Ramos (cell line): ENCODE measurements at regions not wholly inside any gene's neighbourhood (a gene's known extent, or its start where the extent isn't known, plus 50 kb on each side); places are given as distances from the start of the nearest gene placed in this dataset.
"Not testable (repeated sequence)": the region's sequence is repeated elsewhere in the genome, so short reads cannot be mapped to it uniquely, and the experiment has no call there.

Source experiments
- in situ Hi-C: fragments of 300-500 bp; cut with MboI; formaldehyde crosslinking; loops from one replicate; pipeline ENCODE4 v1.14.3; 2022; ENCODE audit warnings: low sequenced_read_pairs; ENCODE audit not compliant: unreplicated experiment

DNA sequence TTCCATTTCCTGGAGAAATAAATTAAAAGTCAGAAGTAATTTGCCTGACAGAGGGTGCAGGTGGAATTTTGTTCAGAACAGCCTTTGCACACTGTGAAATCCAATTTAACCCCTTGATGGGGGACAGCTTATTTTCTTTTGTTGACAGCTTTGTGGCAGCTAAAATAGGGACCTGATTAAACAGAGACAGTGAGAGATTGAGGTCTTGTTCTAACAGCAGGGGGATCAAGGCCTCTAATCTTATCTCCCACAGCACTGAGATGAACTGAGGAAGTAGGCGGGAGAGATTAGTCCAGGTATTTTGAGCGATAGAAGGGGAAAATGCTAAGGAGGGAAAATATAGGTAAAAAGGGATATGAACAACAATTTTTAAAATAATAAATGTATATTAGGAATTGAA lies 1491.4 kb upstream of the GOT2 start:
- in situ Hi-C loops, result no loop called here

DNA sequence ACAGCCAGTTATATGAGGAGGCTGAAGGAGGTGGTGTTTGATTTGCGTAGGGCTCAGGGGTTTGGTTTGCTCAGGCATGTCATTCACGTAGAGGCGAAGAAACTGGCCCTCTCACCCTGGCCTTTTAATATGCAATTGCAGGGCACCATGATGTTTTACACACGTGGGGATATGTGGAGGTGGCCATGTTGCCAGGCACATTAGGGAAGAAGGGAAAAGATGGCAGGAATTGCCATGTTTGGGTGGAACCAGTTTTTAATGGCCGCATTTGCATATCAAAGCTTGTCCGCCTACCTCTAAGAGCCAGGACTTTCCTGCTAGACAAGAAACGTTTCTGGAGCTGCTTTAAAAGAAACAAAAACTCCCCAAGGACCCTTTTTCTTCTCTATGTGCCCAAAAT lies 1483.7 kb upstream of the GOT2 start:
- in situ Hi-C loops, result no loop called here

DNA sequence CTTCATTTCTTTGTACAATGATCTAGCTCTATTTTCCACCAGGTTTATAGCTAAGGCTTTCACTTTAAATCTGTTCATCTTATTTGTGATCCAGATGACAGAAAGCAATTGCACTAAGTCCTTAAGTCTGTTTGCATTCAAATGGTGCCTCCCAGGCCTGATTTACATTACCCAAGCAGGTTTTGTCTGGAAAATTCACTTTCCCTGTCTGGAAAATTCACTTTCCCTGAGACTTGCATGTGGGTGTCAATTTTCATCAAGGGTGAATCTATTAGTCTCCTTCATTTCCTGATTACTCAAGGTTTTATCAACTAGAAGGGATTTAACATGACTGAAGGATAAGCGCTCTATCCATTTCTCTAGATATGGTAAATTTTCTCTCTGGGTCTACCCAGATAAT lies 1480.2 kb upstream of the GOT2 start:
- in situ Hi-C loops, result no loop called here

DNA sequence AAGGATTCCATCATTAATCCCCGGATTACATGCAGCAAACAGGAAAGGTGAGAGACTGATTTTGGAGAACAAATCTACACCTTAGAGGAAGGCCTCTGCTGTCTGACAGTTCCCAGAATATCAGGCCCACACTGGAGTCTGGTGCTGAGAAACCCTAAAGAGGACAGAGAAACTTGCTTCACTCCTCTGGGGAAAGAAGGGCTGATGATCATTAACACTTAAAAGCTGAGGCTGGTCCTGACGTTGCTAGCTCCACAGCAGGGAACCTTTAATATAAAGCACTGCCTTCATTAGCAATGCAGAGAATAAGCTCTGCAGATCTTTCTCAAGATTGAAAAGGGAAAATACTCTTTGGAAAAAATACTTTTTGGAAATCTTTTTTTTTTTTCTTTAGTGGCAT lies 1472.4 kb upstream of the GOT2 start:
- in situ Hi-C loops, result no loop called here

DNA sequence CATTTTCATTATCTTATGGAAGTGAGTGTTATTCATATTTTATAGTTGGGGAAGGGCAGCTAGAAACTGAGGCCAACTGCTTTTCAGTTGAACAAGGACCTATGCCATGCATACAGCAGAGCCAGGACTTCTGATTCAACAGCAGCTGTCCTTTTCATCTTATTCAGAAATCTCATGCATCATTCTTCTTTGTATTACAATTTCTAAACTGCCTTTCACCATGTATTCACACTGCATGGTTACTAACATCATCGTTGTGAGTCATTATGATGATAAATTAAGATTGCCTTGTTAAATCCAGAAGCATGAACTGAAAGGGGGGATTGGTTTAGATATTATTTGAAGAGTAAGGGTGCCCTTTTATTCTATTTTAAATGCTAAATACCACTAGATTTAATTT lies 1470.1 kb upstream of the GOT2 start:
- in situ Hi-C loops, result no loop called here

DNA sequence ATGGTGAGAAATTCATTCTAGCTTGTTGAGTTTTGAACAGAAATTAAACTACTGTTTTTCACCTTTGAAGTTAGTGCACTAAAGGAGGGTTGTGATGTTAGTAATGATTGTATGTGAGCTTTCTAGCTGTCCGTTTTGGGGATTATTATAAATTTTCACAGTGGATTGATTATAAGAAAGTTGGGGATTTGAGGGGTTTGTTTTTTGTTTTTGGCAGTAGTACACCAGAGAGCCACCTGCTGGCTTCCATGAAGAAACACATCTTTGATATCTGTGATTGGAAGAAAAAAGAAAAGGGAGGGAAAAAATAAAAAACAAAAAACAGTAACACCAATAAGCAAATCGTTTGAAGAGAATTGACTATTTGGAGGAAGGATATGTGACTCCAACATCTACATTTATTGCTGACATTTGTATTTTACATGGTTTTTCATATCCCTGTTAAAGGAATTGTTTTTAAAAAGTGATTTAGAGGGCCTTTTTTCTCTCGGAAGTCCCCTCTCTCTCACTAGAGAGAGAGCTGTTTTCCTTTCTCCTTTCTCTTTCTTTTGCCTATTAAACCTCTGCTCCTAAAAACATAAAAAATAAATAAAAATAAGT lies 1469.5 kb upstream of the GOT2 start:
- in situ Hi-C loops, result no loop called here

DNA sequence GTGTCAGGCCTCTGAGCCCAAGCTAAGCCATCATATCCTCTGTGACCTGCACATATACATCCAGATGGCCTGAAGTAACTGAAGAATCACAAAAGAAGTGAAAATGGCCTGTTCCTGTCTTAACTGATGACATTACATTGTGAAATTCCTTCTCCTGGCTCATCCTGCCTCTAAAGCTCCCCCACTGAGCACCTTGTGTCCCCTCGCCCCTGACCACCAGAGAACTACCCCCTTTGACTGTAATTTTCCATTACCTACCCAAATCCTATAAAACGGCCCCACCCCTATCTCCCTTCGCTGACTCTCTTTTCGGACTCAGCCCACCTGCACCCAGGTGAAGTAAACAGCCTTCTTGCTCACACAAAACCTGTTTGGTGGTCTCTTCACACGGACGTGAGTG lies 1466.6 kb upstream of the GOT2 start:
- in situ Hi-C loops, result not testable (repeated sequence)

DNA sequence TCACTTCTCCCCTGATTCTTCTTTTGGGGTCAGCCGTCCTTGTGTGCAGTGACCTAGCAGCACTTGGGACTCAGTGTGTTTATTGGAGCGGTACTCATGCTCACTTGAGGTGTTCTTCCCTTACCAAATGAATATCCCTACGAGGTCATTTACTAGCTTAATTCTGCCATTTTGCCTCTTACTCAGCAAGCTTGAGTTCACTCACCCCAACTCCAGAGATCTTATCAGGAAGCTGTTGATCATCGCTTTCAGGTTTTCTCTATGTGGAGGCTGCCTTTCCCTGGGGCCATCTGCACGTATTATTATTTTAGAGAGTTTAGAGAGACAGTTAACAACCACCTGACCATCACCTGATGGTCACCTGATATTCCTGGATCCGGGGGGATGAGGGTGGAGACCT lies 1466.0 kb upstream of the GOT2 start:
- in situ Hi-C loops, result no loop called here

DNA sequence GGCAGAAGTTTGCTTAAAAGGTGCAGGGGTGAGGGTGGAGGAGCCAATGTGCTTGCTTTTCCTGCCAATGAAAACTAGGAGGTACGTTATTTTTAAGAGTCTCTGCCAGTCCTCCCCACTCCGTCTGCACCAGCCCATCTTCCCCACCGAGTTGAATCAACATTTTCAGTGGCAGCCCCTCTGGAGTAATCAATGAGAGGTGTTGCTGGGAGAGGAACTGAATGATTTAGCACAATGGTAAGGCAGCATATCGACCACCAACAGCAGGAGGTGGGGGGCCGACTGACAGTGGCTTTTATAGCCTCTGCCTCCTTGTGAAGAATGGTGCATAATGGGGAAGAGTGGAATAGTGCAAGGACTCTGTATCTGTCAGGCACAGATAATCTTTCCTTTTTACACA lies 1465.0 kb upstream of the GOT2 start:
- in situ Hi-C loops, result no loop called here

DNA sequence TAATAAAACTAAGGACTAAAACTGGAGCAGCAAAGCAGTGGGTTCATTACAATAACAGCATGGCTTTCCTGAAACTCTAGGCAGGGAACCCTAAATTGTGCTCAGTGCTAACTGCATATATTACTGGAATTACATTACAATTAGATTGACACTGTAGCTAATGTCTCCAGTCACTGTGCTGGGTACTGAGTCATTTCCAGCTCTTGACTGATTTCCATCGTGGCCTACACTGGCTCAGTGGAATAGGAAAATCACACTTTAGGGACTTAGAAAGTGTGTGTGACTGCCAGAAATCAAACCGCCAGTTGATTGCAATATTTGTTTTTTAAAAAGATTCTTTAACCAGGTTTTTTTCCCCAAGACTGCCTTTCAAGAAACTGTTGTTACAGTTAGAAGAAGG lies 1447.4 kb upstream of the GOT2 start:
- in situ Hi-C loops, result no loop called here

DNA sequence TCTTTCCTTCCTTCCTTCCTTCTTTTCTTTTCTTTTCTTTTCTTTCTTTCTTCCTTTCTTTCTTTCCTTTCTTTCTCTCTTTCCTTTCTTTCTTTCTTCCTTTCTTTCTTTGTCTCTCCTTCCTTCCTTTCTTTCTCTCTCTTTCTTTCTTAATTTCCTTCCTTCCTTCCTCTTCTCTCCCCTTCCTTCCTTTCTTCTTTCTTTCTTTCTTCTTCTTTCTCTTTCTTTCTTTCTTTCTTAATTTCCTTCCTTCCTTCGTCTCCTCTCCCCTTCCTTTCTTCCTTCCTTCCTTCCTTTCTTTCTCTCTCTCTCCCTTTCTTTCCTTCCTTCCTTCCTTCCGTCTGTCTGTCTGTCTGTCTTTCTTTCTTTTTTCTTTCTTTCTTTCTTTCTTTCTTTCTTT lies 1446.5 kb upstream of the GOT2 start:
- in situ Hi-C loops, result no loop called here

DNA sequence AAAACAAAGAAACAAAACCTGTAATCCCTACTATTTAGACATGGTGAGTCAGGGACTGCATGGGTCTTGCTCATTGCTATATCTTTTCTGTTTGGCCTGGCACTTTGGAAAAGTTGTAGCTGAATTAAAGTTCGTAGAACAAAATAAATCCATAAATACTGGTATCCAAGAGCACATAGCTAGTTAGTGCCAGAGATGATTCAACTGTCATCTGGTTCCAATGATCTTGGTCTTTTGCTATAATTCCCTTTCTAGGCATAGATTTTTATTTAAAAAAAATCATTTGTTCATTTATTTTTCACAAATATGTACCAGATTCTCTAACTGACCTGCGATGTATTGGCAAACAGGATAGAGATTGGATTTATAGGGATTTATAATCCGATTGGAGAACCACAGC lies 1436.1 kb upstream of the GOT2 start:
- in situ Hi-C loops, result no loop called here

DNA sequence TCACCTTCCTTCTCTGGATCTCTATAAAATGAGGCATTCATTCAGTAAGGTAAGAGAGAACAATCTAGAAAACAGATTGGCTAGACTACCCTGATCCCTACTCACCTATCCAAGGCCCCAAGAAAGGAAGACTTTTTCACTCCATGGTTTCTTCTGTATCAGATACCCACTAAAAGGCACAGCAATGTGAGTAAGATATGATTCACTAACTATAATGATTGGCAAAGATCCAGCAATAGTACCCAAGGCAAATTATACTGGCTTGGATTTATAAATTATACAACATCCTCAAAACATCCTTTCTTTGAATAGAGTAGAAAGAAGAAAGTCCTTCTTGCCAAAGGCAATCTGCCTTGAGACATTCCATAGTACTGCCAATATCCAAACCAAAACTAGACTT lies 1432.0 kb upstream of the GOT2 start:
- in situ Hi-C loops, result no loop called here

DNA sequence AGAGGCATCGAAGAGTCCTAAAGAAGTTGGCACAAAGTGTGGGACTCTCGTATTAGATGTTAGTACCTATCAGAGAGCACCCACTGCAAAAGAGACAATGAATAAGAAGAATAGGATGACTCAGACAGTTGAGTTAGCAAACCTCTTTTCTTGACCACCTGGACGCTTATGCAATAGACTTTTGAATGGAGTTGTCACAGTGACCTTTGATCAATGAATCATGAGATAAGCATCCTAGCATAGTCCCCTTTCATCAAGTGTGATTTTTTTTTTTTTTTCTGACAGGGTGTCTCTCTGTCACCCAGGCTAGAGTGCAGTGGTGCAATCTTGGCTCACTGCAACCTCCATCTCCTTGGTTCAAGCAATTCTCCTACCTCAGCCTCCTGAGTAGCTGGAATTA lies 1417.9 kb upstream of the GOT2 start:
- in situ Hi-C loops, result no loop called here

DNA sequence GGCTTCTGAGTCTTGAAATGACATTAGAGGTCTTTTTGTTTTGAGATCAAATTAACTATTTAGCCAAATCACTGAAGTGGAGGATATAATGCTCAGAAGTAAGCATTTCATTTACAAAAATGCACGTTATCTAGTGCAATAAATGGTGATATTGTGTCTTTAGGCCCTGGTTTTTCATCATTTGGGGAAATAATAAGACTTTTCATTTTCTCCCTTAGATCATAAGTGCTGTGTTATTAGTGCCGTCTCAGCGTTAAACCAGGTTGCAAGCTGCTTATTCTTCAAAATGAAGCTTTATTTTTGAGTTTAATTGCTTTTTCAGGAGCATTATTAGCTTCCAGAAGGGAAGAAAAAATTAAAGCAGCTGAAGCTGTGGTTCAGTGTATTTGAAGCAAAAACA lies 1416.8 kb upstream of the GOT2 start:
- in situ Hi-C loops, result no loop called here

DNA sequence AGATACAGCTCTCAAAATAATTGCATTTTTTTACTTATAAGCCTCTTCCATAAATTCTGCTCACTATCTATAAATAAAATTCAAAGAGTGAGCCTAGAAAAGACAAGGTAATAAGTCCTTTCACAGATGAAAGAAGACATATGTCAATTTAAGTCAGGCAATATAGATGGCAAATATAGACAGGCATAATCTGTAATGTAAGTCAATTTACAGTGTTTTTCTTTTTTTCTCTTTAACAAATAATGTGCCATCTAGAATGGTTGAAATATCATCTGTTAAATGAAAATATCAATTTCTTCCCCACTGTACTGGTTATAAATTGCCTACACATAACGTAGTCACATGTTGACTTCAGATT lies 1409.2 kb upstream of the GOT2 start:
- in situ Hi-C loops, result no loop called here

DNA sequence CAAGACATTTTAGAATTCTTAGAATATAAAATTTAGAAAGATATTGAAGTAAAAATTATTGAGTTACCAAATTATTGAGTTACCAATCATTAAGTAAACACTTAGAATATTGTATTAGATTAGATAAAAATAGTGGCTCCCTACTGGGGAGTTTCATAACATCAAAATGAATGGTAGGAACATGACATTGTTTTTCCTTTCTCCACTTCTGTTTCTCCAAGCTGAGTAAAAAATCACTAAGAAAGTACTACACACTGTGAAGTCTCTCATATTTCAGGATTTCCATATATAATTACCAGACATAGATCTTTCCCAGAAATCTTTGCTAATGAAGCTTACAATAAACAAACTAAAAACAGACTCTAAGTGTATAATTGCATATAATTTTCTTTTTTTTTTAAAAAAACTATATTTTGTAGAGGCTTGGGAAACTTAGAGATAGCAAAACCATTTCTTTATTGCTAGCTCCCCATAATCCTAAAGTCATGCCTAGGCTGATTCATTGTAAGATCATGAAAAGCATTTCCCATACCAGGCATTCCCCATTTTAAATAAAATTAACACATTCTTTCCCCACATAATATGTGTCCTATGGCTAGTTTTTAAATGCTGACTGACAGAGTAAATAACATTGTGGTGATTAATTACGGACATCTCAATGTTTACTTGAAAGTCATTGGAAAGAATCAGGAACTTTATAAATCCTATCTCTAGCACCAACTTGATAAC lies 1408.7 kb upstream of the GOT2 start:
- in situ Hi-C loops, result no loop called here

DNA sequence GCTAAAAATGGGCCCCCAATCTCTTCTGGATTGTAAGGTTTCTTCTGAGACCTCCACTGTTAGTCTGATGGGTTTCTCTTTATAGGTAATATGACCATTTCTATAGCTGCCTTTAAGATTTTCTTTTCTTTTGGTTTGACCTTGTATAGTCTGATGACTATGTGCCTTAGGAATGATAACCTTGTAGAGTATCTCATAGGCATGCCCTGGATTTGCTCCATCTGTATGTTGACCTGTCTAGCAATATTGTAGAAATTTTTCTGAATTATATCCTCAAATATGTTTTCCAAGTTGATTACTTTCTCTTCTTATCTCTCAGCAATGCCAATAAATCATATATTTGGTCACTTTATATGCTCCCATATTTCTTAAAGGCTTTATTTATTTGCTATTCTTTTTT lies 1403.8 kb upstream of the GOT2 start:
- in situ Hi-C loops, result no loop called here

DNA sequence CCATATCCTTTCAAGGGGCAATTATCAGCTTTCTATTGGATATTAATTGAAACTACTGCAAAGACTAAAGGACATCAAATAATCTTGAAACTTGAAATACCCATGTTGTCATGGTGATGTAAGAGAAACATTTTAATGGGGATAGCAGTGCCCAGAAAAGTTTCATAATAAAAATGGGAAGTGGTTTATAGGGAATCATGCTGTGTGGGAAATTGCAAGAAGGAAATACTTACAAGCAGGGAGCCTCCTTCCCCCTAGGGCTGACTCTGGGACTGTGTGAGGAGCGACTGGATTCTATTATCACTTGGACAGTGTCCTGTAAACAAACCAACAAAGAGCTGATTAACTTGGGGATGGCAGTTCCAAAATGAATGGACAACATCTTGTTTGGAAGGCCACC lies 1393.1 kb upstream of the GOT2 start:
- in situ Hi-C loops, result no loop called here

DNA sequence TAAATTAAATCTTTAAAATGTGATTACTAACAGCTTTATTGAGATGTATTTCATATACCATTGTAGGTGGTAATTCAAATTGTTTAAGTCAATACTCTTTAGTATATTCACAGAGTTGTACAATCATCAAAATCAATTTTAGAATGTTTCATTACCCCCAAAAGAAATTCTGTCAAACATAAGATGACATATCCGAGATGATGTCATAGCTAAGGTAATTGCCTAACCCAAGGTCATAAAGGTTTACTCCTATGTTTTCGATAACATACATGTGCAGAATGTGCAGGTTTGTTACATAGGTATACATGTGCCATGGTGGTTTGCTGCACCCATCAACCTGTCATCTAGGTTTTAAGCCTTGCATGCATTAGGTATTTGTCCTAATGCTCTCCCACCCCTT lies 1392.0 kb upstream of the GOT2 start:
- in situ Hi-C loops, result not testable (repeated sequence)

DNA sequence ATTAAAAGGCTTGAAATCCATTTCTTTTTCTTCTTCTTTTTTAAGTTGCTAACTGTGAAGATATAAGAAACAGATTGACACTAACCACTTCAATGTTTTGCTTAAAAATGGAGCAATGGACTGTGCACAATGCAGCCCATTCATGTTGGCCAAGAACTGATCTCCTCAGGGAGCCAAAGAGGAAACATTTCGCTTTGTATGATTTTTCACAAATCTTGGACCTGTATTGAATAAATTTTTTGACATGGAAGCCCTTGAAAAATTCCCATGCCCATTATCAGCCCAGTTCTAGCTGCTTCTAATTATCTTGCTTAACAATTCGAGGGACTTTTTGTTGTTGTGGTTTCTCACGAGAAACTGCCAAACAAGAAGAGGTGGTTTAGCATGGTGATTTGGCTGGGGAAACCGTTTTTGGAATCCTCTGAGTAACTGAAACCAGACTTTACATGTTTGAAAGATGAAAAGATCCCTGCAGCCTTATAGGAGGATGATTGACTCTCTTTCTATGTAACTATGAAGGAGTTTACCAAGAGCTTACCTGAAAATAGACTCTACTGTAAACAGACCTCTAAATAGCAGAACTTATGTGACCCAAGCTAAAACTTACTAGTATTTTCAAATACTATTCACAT lies 1389.4 kb upstream of the GOT2 start:
- in situ Hi-C loops, result no loop called here

DNA sequence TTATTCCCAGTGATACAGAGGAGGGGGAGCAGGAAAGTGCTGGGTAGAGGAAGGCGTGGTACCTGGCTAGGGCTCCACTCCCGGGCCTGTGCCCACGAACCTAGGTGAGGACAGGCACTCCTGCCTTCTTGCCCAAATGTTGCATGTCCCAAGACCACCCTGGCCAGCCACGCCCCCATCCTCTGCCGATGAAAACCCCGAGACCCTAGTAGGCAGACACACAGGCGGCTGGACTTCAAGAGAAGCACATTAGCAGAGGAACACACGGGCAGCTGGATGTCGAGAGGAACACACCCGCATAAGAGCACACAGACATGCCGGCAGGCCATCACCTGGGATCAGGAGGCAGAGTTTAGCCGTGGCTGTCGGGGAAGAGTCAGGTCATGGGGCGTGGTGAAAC lies 1386.5 kb upstream of the GOT2 start:
- in situ Hi-C loops, result no loop called here
